ENCODE measurements at regions not wholly inside any gene's neighbourhood (a gene's known extent, or its start where the extent isn't known, plus 50 kb on each side); places are given as distances from the start of the nearest gene placed in this dataset.

DNA sequence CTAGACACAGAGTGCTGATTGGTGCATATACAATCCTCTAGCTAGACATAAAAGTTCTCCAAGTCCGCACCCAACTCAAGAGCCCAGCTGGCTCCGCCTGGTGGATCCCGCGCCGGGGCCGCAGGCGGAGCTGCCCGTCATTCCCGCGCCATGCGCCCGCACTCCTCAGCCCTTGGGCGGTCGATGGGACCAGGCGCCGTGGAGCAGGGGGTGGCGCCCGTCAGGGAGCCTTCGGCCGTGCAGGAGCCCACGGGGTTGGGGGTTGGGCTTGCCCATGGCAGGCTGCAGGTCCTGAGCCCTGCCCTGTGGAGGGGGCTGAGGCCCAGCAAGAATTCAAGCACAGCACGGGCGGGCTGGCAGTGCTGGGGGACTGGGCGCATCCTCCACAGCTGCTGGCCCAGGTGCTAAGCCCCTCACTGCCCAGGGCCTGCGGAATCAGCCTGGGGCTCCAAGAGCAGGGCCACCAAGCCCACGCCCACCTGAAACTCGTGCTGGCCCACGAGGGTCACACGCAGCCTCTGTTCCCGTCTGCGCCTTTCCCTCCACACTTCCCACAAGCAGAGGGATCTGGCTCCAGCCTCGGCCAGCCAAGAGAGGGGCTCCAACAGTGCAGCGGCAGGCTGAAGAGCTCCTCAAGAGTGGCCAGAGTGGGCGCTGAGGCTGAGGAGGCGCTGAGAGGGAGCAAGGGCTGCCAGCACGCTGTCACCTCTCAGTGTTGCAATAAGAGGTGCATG is 604.2 kb upstream of the POM121L12 start:
- Mint-ChIP-seq H3K9me3 (ENCODE audit: low read depth) (peaks cover 26% of the 10 kb centered on the region), H3K36me3 (ENCODE audit: low read depth) (no peaks in the 10 kb centered on the region), H3K27ac (ENCODE audit: unreplicated experiment) (no peak overlapping the region), H3K4me3 (ENCODE audit: unreplicated experiment) (no peak overlapping the region), H3K27me3 (ENCODE audit: low read depth) (no peaks in the 10 kb centered on the region), H3K4me1 (ENCODE audit: low read depth) (no peaks in the 10 kb centered on the region)
- peak; percentile 82 for DNase-seq (ENCODE audit: low spot score)
- TF ChIP-seq CTCF (IDR thresholded peaks at IDR 0.05), result no peak

GRCh38 chr7:52423251-52423650 is 612.2 kb upstream of the POM121L12 start:
- no peaks in the 10 kb centered on the region for H3K4me1 Mint-ChIP-seq (ENCODE audit: low read depth)
- no peaks in the 10 kb centered on the region for H3K36me3 Mint-ChIP-seq (ENCODE audit: low read depth)
- H3K27me3 Mint-ChIP-seq (ENCODE audit: low read depth), result no peaks in the 10 kb centered on the region
- no peak for DNase-seq (ENCODE audit: low spot score)
- no peak overlapping the region for H3K4me3 Mint-ChIP-seq (ENCODE audit: unreplicated experiment)
- peaks cover 15% of the 10 kb centered on the region for H3K9me3 Mint-ChIP-seq (ENCODE audit: low read depth)
- no peak for TF ChIP-seq CTCF (IDR thresholded peaks at IDR 0.05)
- no peak overlapping the region for H3K27ac Mint-ChIP-seq (ENCODE audit: unreplicated experiment)

GRCh38 chr7:52413051-52413450 is 622.4 kb upstream of the POM121L12 start:
- no peaks in the 10 kb centered on the region for H3K4me1 Mint-ChIP-seq (ENCODE audit: low read depth)
- H3K27me3 Mint-ChIP-seq (ENCODE audit: low read depth), result no peaks in the 10 kb centered on the region
- no peak overlapping the region for H3K4me3 Mint-ChIP-seq (ENCODE audit: unreplicated experiment)
- DNase-seq (ENCODE audit: low spot score), result no peak
- no peak overlapping the region for H3K27ac Mint-ChIP-seq (ENCODE audit: unreplicated experiment)
- no peak for TF ChIP-seq CTCF (IDR thresholded peaks at IDR 0.05)
- H3K9me3 Mint-ChIP-seq (ENCODE audit: low read depth), result peaks cover 14% of the 10 kb centered on the region
- H3K36me3 Mint-ChIP-seq (ENCODE audit: low read depth), result no peaks in the 10 kb centered on the region

DNA sequence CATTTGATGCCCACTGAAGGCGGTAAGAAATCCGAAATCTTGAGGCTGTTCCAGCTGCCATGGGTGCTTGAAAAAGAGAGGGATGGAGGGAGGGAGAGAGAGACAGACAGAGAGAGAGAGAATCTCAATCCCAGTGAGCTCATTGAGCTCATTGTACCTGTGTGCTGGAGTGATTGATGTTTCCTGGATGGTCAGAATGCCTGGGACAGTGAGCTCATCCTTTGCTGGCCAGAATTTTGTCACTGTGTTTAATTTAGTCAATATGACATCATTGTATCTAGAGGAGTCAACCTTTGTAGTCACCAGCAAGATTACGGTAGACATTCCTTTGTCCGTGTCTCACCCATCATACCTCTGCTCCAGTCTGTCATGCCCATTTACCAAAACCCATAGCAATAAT is 625.4 kb upstream of the POM121L12 start:
- no peak for DNase-seq (ENCODE audit: low spot score)
- peaks cover 14% of the 10 kb centered on the region for H3K9me3 Mint-ChIP-seq (ENCODE audit: low read depth)
- no peaks in the 10 kb centered on the region for H3K27me3 Mint-ChIP-seq (ENCODE audit: low read depth)
- H3K4me3 Mint-ChIP-seq (ENCODE audit: unreplicated experiment), result no peak overlapping the region
- H3K4me1 Mint-ChIP-seq (ENCODE audit: low read depth), result no peaks in the 10 kb centered on the region
- no peak overlapping the region for H3K27ac Mint-ChIP-seq (ENCODE audit: unreplicated experiment)
- H3K36me3 Mint-ChIP-seq (ENCODE audit: low read depth), result no peaks in the 10 kb centered on the region
- TF ChIP-seq CTCF (IDR thresholded peaks at IDR 0.05), result no peak

DNA sequence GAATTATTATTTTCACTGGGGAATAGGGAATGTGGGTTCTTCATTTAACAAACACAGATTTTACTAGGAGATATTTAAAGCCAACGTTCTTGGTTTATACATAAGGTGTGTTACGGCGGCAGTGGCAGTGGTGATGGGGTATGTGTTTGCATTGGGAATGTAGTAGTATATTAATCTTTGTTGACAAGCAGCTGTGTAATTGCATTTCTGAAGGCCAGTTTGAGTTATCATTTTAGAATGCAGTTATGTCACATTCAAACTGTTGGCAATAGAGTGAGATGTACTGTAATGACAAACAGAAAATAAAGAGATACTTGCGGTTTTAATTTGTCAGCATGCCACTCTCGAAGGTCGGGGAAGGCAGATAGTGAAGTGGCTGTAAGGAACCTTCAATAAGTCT is 628.6 kb upstream of the POM121L12 start:
- Mint-ChIP-seq H3K27me3 (ENCODE audit: low read depth) (no peaks in the 10 kb centered on the region), H3K36me3 (ENCODE audit: low read depth) (no peaks in the 10 kb centered on the region), H3K9me3 (ENCODE audit: low read depth) (peaks cover 11% of the 10 kb centered on the region), H3K4me1 (ENCODE audit: low read depth) (no peaks in the 10 kb centered on the region), H3K4me3 (ENCODE audit: unreplicated experiment) (no peak overlapping the region), H3K27ac (ENCODE audit: unreplicated experiment) (no peak overlapping the region)
- no peak for DNase-seq (ENCODE audit: low spot score)
- no peak for TF ChIP-seq CTCF (IDR thresholded peaks at IDR 0.05)

Data from chondrocyte (in vitro differentiated cells).